ENCODE measurements at regions not wholly inside any gene's neighbourhood (a gene's known extent, or its start where the extent isn't known, plus 50 kb on each side); places are given as distances from the start of the nearest gene placed in this dataset.

- TF ChIP-seq EZH2 (IDR thresholded peaks at IDR 0.05; ENCODE audit: borderline replicate concordance, insufficient read depth, low read depth, low read length, poor library complexity, severe bottlenecking) (no peak), CTCF (IDR thresholded peaks at IDR 0.05) (no peak)
- POLR2A ChIA-PET: no interaction called here
- no peak overlapping the region for H3K27ac ChIP-seq (ENCODE audit: low read length in 2 of 2)
- no peak overlapping the region for H2AFZ ChIP-seq (ENCODE audit: insufficient read depth, low read depth, low read length, poor library complexity, severe bottlenecking)
- no peak overlapping the region for H3K27ac Mint-ChIP-seq
- no peaks in the 10 kb centered on the region for H3K9me3 Mint-ChIP-seq (ENCODE audit: insufficient read depth)
- no peaks in the 10 kb centered on the region for H3K27me3 Mint-ChIP-seq
- no peaks in the 10 kb centered on the region for H3K9me3 ChIP-seq (ENCODE audit: control extremely low read depth in 1 of 3, control insufficient read depth in 2 of 3, insufficient read depth in 1 of 3, low read length in 2 of 3)
- 100% methylated on average over 2 of the region's 4 CpGs for WGBS (ENCODE audit: insufficient coverage)
- H3K36me3 ChIP-seq (replicated peaks in 1 of 2; ENCODE audit: control extremely low read depth in 1 of 2, control insufficient read depth in 1 of 2, extremely low read depth in 1 of 2, insufficient read depth in 2 of 2, low read length in 1 of 2): peaks cover 12 to 41% of the 10 kb centered on the region in 2 experiments
- peaks cover 36% of the 10 kb centered on the region for H4K20me1 ChIP-seq (ENCODE audit: control insufficient read depth, insufficient read depth, low read length, poor library complexity, severe bottlenecking)
- CTCF ChIA-PET: no interaction called here
- H3K4me3 ChIP-seq (ENCODE audit: control extremely low read depth in 1 of 5, extremely low read depth in 1 of 5, insufficient read depth in 1 of 5, low read depth in 2 of 5, low read length in 4 of 5): no peak overlapping the region
- H3K4me1 Mint-ChIP-seq: peaks cover 35% of the 10 kb centered on the region
- no peak overlapping the region for H3K4me3 Mint-ChIP-seq
- ATAC-seq (ENCODE audit: low read depth): no peak
- H3K4me1 ChIP-seq (ENCODE audit: control insufficient read depth in 2 of 2, insufficient read depth in 2 of 2, low read length in 2 of 2): peaks cover 12 to 13% of the 10 kb centered on the region in 2 donors
- H3K27me3 ChIP-seq (replicated peaks in 1 of 4; ENCODE audit: control extremely low read depth in 1 of 4, control insufficient read depth in 3 of 4, insufficient read depth in 4 of 4, low read length in 3 of 4): no peaks in the 10 kb centered on the region
- peaks cover 78% of the 10 kb centered on the region for H3K79me2 ChIP-seq (ENCODE audit: control insufficient read depth, insufficient read depth, low read length)
- DNase-seq: no peak
- intact Hi-C loops (cut with micrococcal nuclease): no loop called here
- H3K4me2 ChIP-seq (replicated peaks; ENCODE audit: low read depth, low read length, poor library complexity, severe bottlenecking): no peak overlapping the region
- no peak overlapping the region for H3K9ac ChIP-seq (ENCODE audit: low read length)
Observed at GRCh38 chr7:66575398-66575797, 53.3 kb upstream of the KCTD7 start.

GRCh38 chr7:66576646-66577045, 52.0 kb upstream of the KCTD7 start:
- WGBS (ENCODE audit: insufficient coverage): 97% methylated on average over 3 of the region's 7 CpGs
- Histone ChIP-seq H3K36me3 (replicated peaks in 1 of 2; ENCODE audit: control extremely low read depth in 1 of 2, control insufficient read depth in 1 of 2, extremely low read depth in 1 of 2, insufficient read depth in 2 of 2, low read length in 1 of 2) (peaks cover 11 to 36% of the 10 kb centered on the region in 2 experiments), H4K20me1 (ENCODE audit: control insufficient read depth, insufficient read depth, low read length, poor library complexity, severe bottlenecking) (peaks cover 42% of the 10 kb centered on the region), H3K79me2 (ENCODE audit: control insufficient read depth, insufficient read depth, low read length) (peaks cover 86% of the 10 kb centered on the region), H3K9me3 (ENCODE audit: control extremely low read depth in 1 of 3, control insufficient read depth in 2 of 3, insufficient read depth in 1 of 3, low read length in 2 of 3) (no peaks in the 10 kb centered on the region), H3K9ac (ENCODE audit: low read length) (no peak overlapping the region), H3K27me3 (replicated peaks in 1 of 4; ENCODE audit: control extremely low read depth in 1 of 4, control insufficient read depth in 3 of 4, insufficient read depth in 4 of 4, low read length in 3 of 4) (no peaks in the 10 kb centered on the region), H2AFZ (ENCODE audit: insufficient read depth, low read depth, low read length, poor library complexity, severe bottlenecking) (no peak overlapping the region), H3K27ac (ENCODE audit: low read length in 2 of 2) (no peak overlapping the region), H3K4me3 (ENCODE audit: control extremely low read depth in 1 of 5, extremely low read depth in 1 of 5, insufficient read depth in 1 of 5, low read depth in 2 of 5, low read length in 4 of 5) (no peak overlapping the region), H3K4me2 (replicated peaks; ENCODE audit: low read depth, low read length, poor library complexity, severe bottlenecking) (no peak overlapping the region), H3K4me1 (ENCODE audit: control insufficient read depth in 2 of 2, insufficient read depth in 2 of 2, low read length in 2 of 2) (peaks cover 12 to 13% of the 10 kb centered on the region in 2 donors)
- Mint-ChIP-seq H3K27ac (no peak overlapping the region), H3K4me3 (no peak overlapping the region), H3K9me3 (ENCODE audit: insufficient read depth) (no peaks in the 10 kb centered on the region), H3K4me1 (peaks cover 37% of the 10 kb centered on the region), H3K27me3 (no peaks in the 10 kb centered on the region)
- DNase-seq (no peak), ATAC-seq (ENCODE audit: low read depth) (no peak)
- intact Hi-C loops (cut with micrococcal nuclease): no loop called here
- TF ChIP-seq EZH2 (IDR thresholded peaks at IDR 0.05; ENCODE audit: borderline replicate concordance, insufficient read depth, low read depth, low read length, poor library complexity, severe bottlenecking): no peak
- TF ChIP-seq CTCF (IDR thresholded peaks at IDR 0.05): no peak
- ChIA-PET CTCF (no interaction called here), POLR2A (no interaction called here)

Measured in B cell (primary cell).